H9 (cell line): ENCODE measurements at regions not wholly inside any gene's neighbourhood (a gene's known extent, or its start where the extent isn't known, plus 50 kb on each side); places are given as distances from the start of the nearest gene placed in this dataset.

Source experiments
- DNase-seq: peaks from one replicate; pipeline ENCODE4 v3.0.0-alpha.2; 2017
- H2AFZ ChIP-seq: one replicate; pipeline ENCODE4 v1.6.1; 2013; ENCODE audit warnings: mild to moderate bottlenecking, low read length, control low read depth, moderate library complexity
- H2AK5ac ChIP-seq: 2 replicates; pipeline ENCODE4 v1.6.1; 2013; ENCODE audit warnings: low read length, control low read depth, mixed read lengths; ENCODE audit not compliant: insufficient read length
- H2BK120ac ChIP-seq: one replicate; pipeline ENCODE4 v1.6.1; 2013; ENCODE audit warnings: low read depth, mild to moderate bottlenecking, low read length, control low read depth, inconsistent platforms; ENCODE audit not compliant: poor library complexity, severe bottlenecking
- H2BK12ac ChIP-seq: 2 replicates; pipeline ENCODE4 v1.6.1; 2013; ENCODE audit warnings: low read length, control low read depth, mixed read lengths, low read depth; ENCODE audit not compliant: insufficient read length
- H2BK15ac ChIP-seq: 2 replicates; pipeline ENCODE4 v1.6.1; 2013; ENCODE audit warnings: low read depth, low read length, control low read depth
- H2BK20ac ChIP-seq: one replicate; pipeline ENCODE4 v1.6.1; 2013; ENCODE audit warnings: low read depth, mild to moderate bottlenecking, low read length, control low read depth, inconsistent platforms; ENCODE audit not compliant: poor library complexity, severe bottlenecking
- H2BK5ac ChIP-seq: 2 replicates; pipeline ENCODE4 v1.6.1; 2013; ENCODE audit warnings: low read length, control low read depth, mixed read lengths; ENCODE audit not compliant: insufficient read length
- H3K14ac ChIP-seq: 2 replicates; pipeline ENCODE4 v1.6.1; 2013; ENCODE audit warnings: low read length, control low read depth; ENCODE audit not compliant: insufficient read depth
- H3K18ac ChIP-seq: 2 replicates; pipeline ENCODE4 v1.6.1; 2013; ENCODE audit warnings: low read depth, mild to moderate bottlenecking, mixed read lengths, low read length, control low read depth; ENCODE audit not compliant: insufficient read length
- H3K23ac ChIP-seq: 2 replicates; pipeline ENCODE4 v1.6.1; 2013; ENCODE audit warnings: low read length, control low read depth, mixed read lengths, low read depth; ENCODE audit not compliant: insufficient read length
- H3K23me2 ChIP-seq: 2 replicates; pipeline ENCODE4 v1.6.1; 2013; ENCODE audit warnings: low read depth, mild to moderate bottlenecking, mixed read lengths, low read length, control low read depth; ENCODE audit not compliant: insufficient read length, poor library complexity, severe bottlenecking
- H3K27ac ChIP-seq: 2 replicates; pipeline ENCODE4 v1.5.1; 2013; ENCODE audit warnings: low read length, control low read depth, mixed read lengths, low read depth; ENCODE audit not compliant: insufficient read length
- H3K27me3 ChIP-seq: 2 replicates; pipeline ENCODE4 v1.6.1; 2013; ENCODE audit warnings: low read length, control low read depth, inconsistent platforms; ENCODE audit not compliant: insufficient read depth
- H3K4ac ChIP-seq: 2 replicates; pipeline ENCODE4 v1.6.1; 2013; ENCODE audit warnings: low read depth, mild to moderate bottlenecking, control low read depth, inconsistent platforms, low read length, moderate library complexity
- H3K4me1 ChIP-seq: 2 replicates; pipeline ENCODE4 v1.6.1; 2013; ENCODE audit warnings: low read length, control low read depth, inconsistent platforms; ENCODE audit not compliant: insufficient read depth
- H3K4me2 ChIP-seq: 2 replicates; pipeline ENCODE4 v1.6.1; 2013; ENCODE audit warnings: low read length, control low read depth, mixed read lengths; ENCODE audit not compliant: insufficient read length, insufficient read depth
- H3K56ac ChIP-seq: 2 replicates; pipeline ENCODE4 v1.6.1; 2013; ENCODE audit warnings: low read depth, mild to moderate bottlenecking, mixed read lengths, low read length, control low read depth; ENCODE audit not compliant: insufficient read length
- H3K79me1 ChIP-seq: 2 replicates; pipeline ENCODE4 v1.6.1; 2013; ENCODE audit warnings: low read depth, mild to moderate bottlenecking, moderate library complexity, low read length, control low read depth, inconsistent platforms; ENCODE audit not compliant: insufficient read depth, poor library complexity, severe bottlenecking
- H3K79me2 ChIP-seq: 2 replicates; pipeline ENCODE4 v1.6.1; 2013; ENCODE audit warnings: low read length, control low read depth, inconsistent platforms; ENCODE audit not compliant: insufficient read depth
- H3K9ac ChIP-seq: 2 replicates; pipeline ENCODE4 v1.6.1; 2013; ENCODE audit warnings: low read length, control low read depth, mixed read lengths; ENCODE audit not compliant: insufficient read length; ENCODE audit errors: extremely low read depth
- H3K9me3 ChIP-seq: one replicate; pipeline ENCODE4 v1.6.1; 2013; ENCODE audit warnings: low read depth, low read length, inconsistent platforms; ENCODE audit not compliant: control insufficient read depth
- H3T11ph ChIP-seq: one replicate; pipeline ENCODE4 v1.6.1; 2013; ENCODE audit warnings: mild to moderate bottlenecking, low read length, control low read depth, inconsistent platforms
- H4K20me1 ChIP-seq: one replicate; pipeline ENCODE4 v1.6.1; 2013; ENCODE audit not compliant: control insufficient read depth, insufficient read length, insufficient read depth
- H4K5ac ChIP-seq: 2 replicates; pipeline ENCODE4 v1.6.1; 2013; ENCODE audit warnings: low read depth, mild to moderate bottlenecking, mixed read lengths, low read length, control low read depth; ENCODE audit not compliant: insufficient read length
- H4K8ac ChIP-seq: replicated peaks from 2 replicates; pipeline ENCODE4 v1.6.1; 2013; ENCODE audit warnings: low read length, control low read depth, mixed read lengths, low read depth; ENCODE audit not compliant: insufficient read length
- H4K91ac ChIP-seq: 2 replicates; pipeline ENCODE4 v1.6.1; 2013; ENCODE audit warnings: low read depth, mild to moderate bottlenecking, moderate library complexity, mixed read lengths, low read length, control low read depth; ENCODE audit not compliant: insufficient read length
- H3K27ac Mint-ChIP-seq, 3 experiments: 2 replicates in 2 of 3; 3 replicates in 1 of 3; pipeline ENCODE4 v1.8.0; 2020 to 2021; ENCODE audit warnings: mixed read lengths in 3 of 3, mild to moderate bottlenecking in 1 of 3, moderate library complexity in 1 of 3
- H3K27me3 Mint-ChIP-seq: 2 replicates; pipeline ENCODE4 v1.8.0; 2021; ENCODE audit warnings: low read depth, mild to moderate bottlenecking, moderate library complexity, mixed read lengths
- H3K36me3 Mint-ChIP-seq, 3 experiments: 2 replicates in 2 of 3; 3 replicates in 1 of 3; pipeline ENCODE4 v1.8.0; 2020 to 2021; ENCODE audit warnings: low read depth in 3 of 3, mixed read lengths in 3 of 3; ENCODE audit not compliant: insufficient read depth in 1 of 3
- H3K4me1 Mint-ChIP-seq, 2 experiments: 2 replicates each; pipeline ENCODE4 v1.8.0; 2020; ENCODE audit warnings: mixed read lengths in 2 of 2
- H3K4me3 Mint-ChIP-seq, 2 experiments: 2 replicates in 1 of 2; 3 replicates in 1 of 2; pipeline ENCODE4 v1.8.0; 2020 to 2021; ENCODE audit warnings: mild to moderate bottlenecking in 2 of 2, mixed read lengths in 2 of 2, moderate library complexity in 1 of 2
- H3K9me3 Mint-ChIP-seq, 2 experiments: 2 replicates in 1 of 2; 3 replicates in 1 of 2; pipeline ENCODE4 v1.8.0; 2020; ENCODE audit warnings: mild to moderate bottlenecking in 2 of 2, mixed read lengths in 2 of 2, moderate library complexity in 1 of 2
- CTCF ChIP-seq: fragments of 200-600 bp; sonication (generic); conservative IDR thresholded peaks from 3 replicates; pipeline ENCODE4 v1.8.0; 2021; ENCODE audit warnings: antibody characterized with exemption, mild to moderate bottlenecking
- WGBS: extraction: QIAGEN DNeasy Blood & Tissue Kit; methylation state at CpG from one replicate; pipeline ENCODE4 v1.1.7; 2013; ENCODE audit warnings: missing lambda C conversion rate, low lambda C conversion rate, mixed read lengths; ENCODE audit not compliant: insufficient read length; ENCODE audit errors: extremely low coverage; 5-methylcytosine and 5-hydroxymethylcytosine counted together

GRCh38 chr9:40928803-40929487 is 199.5 kb downstream of the FOXD4L6 start:
- WGBS = no CpG with 5 or more reads among the region's 15 CpGs

More at GRCh38 chr9:40928803-40929487, 199.5 kb downstream of the FOXD4L6 start:
- Histone ChIP-seq H3K14ac (no peak overlapping the region), H4K5ac (no peak overlapping the region), H3K27ac (no peak overlapping the region), H2BK20ac (no peak overlapping the region), H3K9me3 (peaks cover 73% of the 10 kb centered on the region), H3K23me2 (no peaks in the 10 kb centered on the region), H4K8ac (no peak overlapping the region), H2AK5ac (no peak overlapping the region), H2BK12ac (no peak overlapping the region), H3T11ph (no peak overlapping the region), H3K79me1 (no peaks in the 10 kb centered on the region), H2BK15ac (no peak overlapping the region), H3K56ac (no peak overlapping the region), H3K18ac (no peak overlapping the region), H3K4me1 (no peaks in the 10 kb centered on the region), H4K91ac (no peak overlapping the region), H3K27me3 (peaks cover 70% of the 10 kb centered on the region; the same call in 1 of the 2 replicates), H2BK120ac (no peak overlapping the region), H3K4ac (no peak overlapping the region), H2AFZ (no peak overlapping the region), H4K20me1 (no peaks in the 10 kb centered on the region), H3K4me2 (no peak overlapping the region), H3K9ac (no peak overlapping the region), H3K23ac (no peak overlapping the region), H2BK5ac (no peak overlapping the region), H3K79me2 (no peaks in the 10 kb centered on the region)
- Mint-ChIP-seq H3K27ac (no peak overlapping the region), H3K36me3 (peaks cover 0 to 69% (median 31%) of the 10 kb centered on the region in 3 experiments; a peak in 6 of 7 replicates), H3K27me3 (peaks cover 95% of the 10 kb centered on the region), H3K4me3 (no peak overlapping the region), H3K4me1 (no peaks in the 10 kb centered on the region), H3K9me3 (peaks cover 92 to 93% of the 10 kb centered on the region in 2 experiments)
- TF ChIP-seq CTCF = no peak
- no peak for DNase-seq
